SJCRH30 (cell line): ENCODE measurements at regions not wholly inside any gene's neighbourhood (a gene's known extent, or its start where the extent isn't known, plus 50 kb on each side); places are given as distances from the start of the nearest gene placed in this dataset.
A peak's percentile ranks its signal among the peaks of the same experiment; 100 is the strongest.

Experiments
- DNase-seq, 2 experiments: peaks; one replicate each; pipeline ENCODE4 v3.0.0-alpha.2; 2015 to 2020
- H3K27ac ChIP-seq: fragments of 250-450 bp; sonication (Bioruptor Pico); 2 replicates; pipeline ENCODE4 v1.5.1; 2020; ENCODE audit warnings: mild to moderate bottlenecking, moderate library complexity
- H3K27me3 ChIP-seq: fragments of 250-450 bp; sonication (Bioruptor Pico); 2 replicates; pipeline ENCODE4 v1.5.1; 2020; ENCODE audit warnings: mild to moderate bottlenecking, moderate library complexity
- H3K36me3 ChIP-seq: fragments of 250-450 bp; sonication (Bioruptor Pico); 2 replicates; pipeline ENCODE4 v1.5.1; 2020; ENCODE audit warnings: mild to moderate bottlenecking, moderate library complexity
- H3K4me1 ChIP-seq: fragments of 250-450 bp; sonication (Bioruptor Pico); 2 replicates; pipeline ENCODE4 v1.5.1; 2020; ENCODE audit warnings: mild to moderate bottlenecking, moderate library complexity
- H3K4me3 ChIP-seq: fragments of 250-450 bp; sonication (Bioruptor Pico); 2 replicates; pipeline ENCODE4 v1.5.1; 2020; ENCODE audit warnings: mild to moderate bottlenecking, moderate library complexity
- H3K9me3 ChIP-seq: fragments of 250-450 bp; sonication (Bioruptor Pico); replicated peaks from 2 replicates; pipeline ENCODE4 v1.5.1; 2020; ENCODE audit warnings: mild to moderate bottlenecking, moderate library complexity

DNA sequence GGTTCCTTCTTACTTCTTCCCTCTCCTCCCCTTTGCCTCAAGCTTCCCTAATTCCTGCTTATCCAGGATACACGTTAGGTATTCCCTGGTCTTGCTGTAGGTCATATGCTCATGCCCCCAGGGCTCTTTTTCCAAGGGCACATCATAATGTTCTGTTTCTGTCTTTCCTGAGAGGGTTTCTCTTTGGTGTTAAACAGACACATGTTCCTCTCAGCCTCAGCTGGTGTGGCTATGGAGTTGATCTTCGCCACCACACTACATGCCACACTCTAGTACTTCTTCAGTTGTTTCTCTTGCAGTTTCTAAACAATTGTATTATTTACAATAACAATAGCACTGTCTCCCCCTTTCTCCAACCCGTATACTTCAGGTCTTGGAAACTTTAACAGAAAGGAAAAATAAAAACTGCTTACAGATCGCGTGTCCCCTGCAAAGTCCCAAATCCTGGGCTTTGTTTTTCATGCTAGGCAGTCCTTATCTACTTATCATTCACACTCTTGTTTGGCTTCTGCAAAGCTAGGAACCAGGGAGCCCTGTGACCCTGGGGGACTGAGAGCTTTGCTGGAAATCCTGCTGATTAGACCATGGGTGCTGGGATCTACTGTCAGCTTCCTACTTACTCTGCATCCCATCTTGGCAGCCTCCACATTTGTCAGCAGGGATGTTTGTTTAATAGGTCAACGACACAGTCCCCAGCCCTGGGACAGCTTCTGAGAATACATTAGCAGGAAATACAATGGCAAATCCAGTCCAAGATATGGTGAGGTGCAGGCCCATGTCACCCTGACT is 193.9 kb upstream of the BMPER start:
- DNase-seq, result no peak
- Histone ChIP-seq H3K9me3 (no peaks in the 10 kb centered on the region), H3K27me3 (no peaks in the 10 kb centered on the region), H3K36me3 (no peaks in the 10 kb centered on the region), H3K27ac (no peak overlapping the region), H3K4me3 (no peak overlapping the region), H3K4me1 (peaks cover 12% of the 10 kb centered on the region)

DNA sequence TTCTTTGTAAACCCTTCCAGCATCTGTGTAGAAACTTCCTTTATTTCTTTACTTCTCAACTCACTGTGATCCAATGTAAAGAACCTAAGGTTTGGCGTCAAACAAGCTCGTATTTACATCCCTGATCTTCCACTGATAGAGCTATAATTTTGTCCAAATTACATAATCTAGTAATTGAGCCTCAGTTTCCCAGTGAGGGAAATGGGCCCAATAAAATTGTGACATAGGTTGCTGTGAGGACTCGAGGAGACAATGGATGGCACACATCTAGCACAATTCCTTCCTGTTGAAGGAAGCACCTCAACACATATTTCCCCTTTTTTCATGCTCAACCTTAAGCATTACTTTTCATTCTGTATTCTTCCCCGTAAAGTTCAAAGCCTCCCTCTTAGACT is 193.3 kb upstream of the BMPER start:
- no peak overlapping the region for H3K4me3 ChIP-seq
- no peak for DNase-seq
- no peaks in the 10 kb centered on the region for H3K9me3 ChIP-seq
- no peaks in the 10 kb centered on the region for H3K36me3 ChIP-seq
- no peaks in the 10 kb centered on the region for H3K27me3 ChIP-seq
- H3K27ac ChIP-seq, result no peak overlapping the region
- peaks cover 14% of the 10 kb centered on the region for H3K4me1 ChIP-seq

DNA sequence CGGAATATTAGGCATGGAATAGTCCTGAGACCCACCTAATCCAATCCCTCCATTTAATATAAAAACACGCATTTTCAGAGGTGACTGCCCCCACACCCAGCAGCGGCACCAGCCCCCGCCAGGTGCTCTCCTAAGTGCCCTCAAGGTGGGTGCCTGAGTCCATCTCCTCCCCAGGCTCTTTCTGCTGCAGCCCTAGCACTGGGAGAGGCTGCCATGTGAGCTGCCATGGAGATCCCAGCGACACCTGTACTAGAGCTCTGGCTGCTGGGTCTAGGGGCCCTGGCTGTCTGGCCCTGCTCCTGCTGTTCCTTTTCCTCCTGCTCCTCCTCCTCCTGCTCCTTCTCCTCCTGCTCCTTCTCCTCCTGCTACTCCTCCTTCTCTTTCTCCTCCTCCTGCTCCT is 191.1 kb upstream of the BMPER start:
- Histone ChIP-seq H3K27ac (no peak overlapping the region), H3K27me3 (no peaks in the 10 kb centered on the region), H3K9me3 (no peaks in the 10 kb centered on the region), H3K36me3 (no peaks in the 10 kb centered on the region), H3K4me1 (peaks cover 14% of the 10 kb centered on the region), H3K4me3 (no peak overlapping the region)
- no peak for DNase-seq

DNA sequence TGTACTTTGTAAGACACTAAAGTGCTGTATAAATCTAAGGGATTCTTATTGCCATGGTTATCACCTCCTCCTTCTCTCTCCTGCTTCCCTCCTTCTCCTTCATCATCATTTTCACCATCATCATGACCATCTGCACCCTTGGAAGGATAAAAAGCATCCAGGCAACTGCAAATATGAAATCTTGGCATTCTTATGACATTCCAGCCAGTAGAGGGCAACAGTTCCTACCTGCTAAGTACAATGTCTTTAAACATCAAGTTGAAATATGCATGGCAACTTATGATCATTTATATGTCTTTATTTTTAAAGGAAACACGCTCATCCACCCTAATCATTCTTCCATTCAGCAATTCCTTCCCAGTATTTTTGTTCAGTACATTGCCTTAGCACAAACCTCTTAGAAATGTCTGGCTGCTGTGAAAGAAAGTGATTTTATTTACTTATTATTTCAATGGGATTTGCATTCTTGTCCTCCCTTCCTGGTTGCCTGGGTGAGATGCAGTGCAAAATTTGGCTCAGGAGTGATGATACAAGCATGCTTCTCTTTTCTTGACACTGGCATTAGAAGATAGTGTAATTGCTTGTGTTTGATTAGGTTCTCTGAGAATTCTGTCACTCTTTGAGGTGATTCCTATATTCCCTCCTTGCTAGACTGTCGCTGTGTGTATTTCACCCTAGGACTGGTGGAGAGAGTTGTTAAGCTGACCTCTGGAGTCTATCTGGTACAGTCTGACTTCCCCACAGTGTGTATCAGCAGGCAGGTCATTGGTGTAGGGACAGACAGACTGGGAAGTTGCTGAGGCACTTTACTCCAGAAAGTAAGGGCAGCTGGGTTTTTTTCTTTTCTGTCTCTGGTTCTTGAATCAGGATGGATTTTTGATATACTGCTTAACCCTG is 188.5 kb upstream of the BMPER start:
- peaks cover 11% of the 10 kb centered on the region for H3K4me1 ChIP-seq
- H3K27ac ChIP-seq, result no peak overlapping the region
- H3K27me3 ChIP-seq, result no peaks in the 10 kb centered on the region
- H3K4me3 ChIP-seq, result no peak overlapping the region
- no peaks in the 10 kb centered on the region for H3K9me3 ChIP-seq
- no peaks in the 10 kb centered on the region for H3K36me3 ChIP-seq
- DNase-seq, result peak; percentile 23 to 72

DNA sequence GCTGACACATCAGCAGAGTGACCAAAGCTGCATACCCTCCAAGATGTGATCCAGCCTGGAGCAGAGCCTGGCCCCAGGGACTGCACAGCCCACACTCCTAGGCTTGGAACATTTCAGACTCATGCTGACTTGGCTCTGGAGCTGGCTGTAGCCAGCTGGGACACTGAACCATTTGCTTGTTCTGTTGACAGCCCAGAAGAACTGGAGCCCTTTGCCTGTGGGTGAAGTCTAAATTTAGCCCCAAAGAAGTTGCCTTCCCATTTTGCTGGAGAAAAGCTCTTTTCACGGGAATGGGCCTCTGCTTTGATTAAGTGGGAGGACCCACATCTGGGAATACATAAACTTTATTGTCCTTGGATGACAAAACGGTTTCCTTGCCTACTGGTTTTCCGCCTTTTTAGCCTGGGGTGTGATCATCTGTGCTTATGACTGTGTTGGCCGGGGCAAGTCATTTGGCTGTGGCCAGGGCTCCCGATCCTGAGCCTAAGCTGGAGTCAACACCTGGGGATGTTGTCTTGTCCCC is 186.2 kb upstream of the BMPER start:
- no peaks in the 10 kb centered on the region for H3K36me3 ChIP-seq
- H3K9me3 ChIP-seq, result no peaks in the 10 kb centered on the region
- no peak overlapping the region for H3K4me3 ChIP-seq
- DNase-seq, result no peak
- peaks cover 27% of the 10 kb centered on the region for H3K4me1 ChIP-seq
- H3K27me3 ChIP-seq, result no peaks in the 10 kb centered on the region
- H3K27ac ChIP-seq, result no peak overlapping the region

DNA sequence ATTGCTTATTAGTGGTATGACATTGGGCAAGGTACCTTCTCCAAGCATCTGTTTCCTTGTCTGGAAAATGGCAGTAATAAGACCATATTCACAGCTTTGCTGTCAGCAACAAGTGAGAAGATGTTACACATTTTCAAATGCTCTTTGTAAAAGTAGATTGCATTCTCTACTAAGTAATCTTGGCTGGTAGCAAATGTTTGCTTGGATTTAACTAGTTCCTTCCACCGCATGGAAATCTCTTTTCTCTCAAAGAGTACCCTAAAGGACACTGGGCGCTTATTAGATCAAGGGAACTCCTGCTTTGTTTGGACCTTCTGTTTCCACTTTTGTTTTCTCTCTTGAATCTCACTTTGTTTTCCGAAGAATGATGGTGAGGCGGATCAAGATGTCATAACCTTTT is 185.2 kb upstream of the BMPER start:
- no peak for DNase-seq
- peaks cover 27% of the 10 kb centered on the region for H3K4me1 ChIP-seq
- no peak overlapping the region for H3K27ac ChIP-seq
- no peaks in the 10 kb centered on the region for H3K27me3 ChIP-seq
- H3K4me3 ChIP-seq, result no peak overlapping the region
- no peaks in the 10 kb centered on the region for H3K9me3 ChIP-seq
- no peaks in the 10 kb centered on the region for H3K36me3 ChIP-seq

DNA sequence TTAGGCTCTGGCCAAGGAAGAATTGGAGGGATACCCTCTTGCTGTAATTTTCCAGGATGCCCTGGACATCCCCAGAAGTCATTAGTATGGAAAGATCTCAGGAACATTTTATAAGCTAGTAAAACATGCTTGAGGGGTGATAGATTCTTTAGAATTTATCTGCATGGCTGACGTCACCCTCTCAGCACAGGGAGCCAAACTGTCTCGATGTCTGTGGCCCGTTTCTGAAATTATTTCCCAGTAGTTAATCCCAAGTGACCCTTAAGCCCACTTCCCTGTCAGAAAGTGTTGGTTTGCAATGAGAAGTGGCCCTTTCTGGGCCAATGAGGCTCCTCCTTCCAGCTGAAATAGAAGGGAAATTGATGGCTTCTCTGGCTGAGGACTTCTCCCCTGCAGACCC is 184.5 kb upstream of the BMPER start:
- Histone ChIP-seq H3K27me3 (no peaks in the 10 kb centered on the region), H3K9me3 (no peaks in the 10 kb centered on the region), H3K4me1 (peaks cover 27% of the 10 kb centered on the region)

DNA sequence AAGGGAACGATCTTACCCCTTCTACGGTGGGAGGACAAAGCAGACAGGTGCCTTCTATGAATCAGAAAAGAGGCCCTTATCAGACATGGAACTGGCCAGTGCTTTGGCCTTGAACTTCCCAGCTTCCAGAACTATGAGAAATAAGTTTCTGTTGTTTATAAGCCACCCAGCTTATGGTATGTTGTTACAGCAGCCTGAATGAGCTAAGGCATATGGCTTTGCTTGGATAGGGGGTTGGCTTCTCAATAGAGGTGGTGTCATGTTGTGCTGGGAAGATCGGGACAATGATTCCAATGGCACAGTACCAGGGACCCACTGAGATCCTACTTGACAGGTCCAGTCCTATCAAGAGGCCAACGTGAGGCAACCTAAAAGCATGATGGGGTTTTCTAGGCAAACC is 183.4 kb upstream of the BMPER start:
- Histone ChIP-seq H3K9me3 (no peaks in the 10 kb centered on the region), H3K27ac (peak overlapping the region; percentile 90), H3K36me3 (no peaks in the 10 kb centered on the region), H3K27me3 (no peaks in the 10 kb centered on the region), H3K4me1 (peaks cover 25% of the 10 kb centered on the region), H3K4me3 (peak overlapping the region; percentile 40)
- no peak for DNase-seq

More for the DNA sequence above, 184.5 kb upstream of the BMPER start:
- no peak overlapping the region; the same call in 1 of the 2 replicates for H3K27ac ChIP-seq
- H3K36me3 ChIP-seq, result no peaks in the 10 kb centered on the region
- DNase-seq, result no peak
- no peak overlapping the region for H3K4me3 ChIP-seq

DNA sequence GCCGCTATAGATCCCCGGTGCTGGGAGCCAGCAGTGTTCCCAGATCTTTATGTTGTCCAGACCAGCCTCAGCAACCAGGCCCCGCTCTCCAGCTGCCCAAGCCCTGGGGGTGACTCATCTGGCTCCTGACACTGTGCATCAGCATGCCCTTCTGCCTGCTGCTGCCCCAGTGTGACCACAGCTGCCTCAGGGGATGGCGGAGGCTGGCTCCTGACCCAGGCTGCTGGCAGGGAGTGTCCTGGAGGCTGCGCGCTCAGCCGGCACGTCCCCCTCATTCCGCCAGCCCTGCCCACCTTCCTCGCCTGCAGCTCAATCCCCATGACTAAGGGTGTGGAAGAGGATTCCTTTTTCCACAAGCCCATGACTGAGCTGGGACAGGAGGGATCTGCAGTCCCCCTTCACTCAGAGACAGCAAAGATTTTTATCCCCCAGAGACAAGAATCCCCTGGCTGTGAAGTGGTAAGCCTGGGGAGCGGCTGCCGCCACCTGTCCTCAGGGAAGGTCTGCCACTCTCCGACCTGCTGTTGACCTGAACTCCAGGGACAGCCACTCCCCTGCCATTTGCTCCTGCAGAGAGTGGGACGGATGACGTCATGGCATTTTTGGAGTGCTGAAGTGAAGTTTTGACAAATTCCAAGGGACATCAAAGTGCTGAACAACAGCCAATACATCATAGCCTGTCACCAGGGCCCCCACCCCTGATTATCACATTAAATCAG is 182.8 kb upstream of the BMPER start:
- Histone ChIP-seq H3K27ac (peak overlapping the region; percentile 90), H3K4me1 (peaks cover 25% of the 10 kb centered on the region), H3K36me3 (no peaks in the 10 kb centered on the region), H3K9me3 (no peaks in the 10 kb centered on the region), H3K27me3 (no peaks in the 10 kb centered on the region), H3K4me3 (peak overlapping the region; percentile 40)
- peak; percentile 98 for DNase-seq

DNA sequence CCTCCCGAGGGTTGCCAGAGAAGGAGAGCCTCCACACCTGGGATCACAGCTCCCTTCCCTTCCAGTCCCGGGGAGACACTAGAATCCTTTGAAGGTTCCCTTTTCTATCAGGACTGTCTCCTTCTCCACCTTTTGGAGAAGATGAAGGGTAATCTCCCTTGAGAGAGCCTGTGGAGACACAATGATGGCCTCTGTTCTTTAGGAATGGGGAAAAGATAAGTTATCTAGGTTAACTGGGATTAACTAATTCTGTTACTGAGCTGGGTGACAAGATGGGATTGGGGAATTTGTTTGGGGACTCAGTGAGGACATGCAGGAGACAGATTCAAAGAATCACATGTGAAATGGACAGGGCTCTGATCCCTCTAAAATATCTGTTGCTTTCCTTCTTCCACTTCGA is 181.1 kb upstream of the BMPER start:
- Histone ChIP-seq H3K4me1 (peaks cover 25% of the 10 kb centered on the region), H3K36me3 (no peaks in the 10 kb centered on the region), H3K9me3 (no peaks in the 10 kb centered on the region), H3K27me3 (no peaks in the 10 kb centered on the region), H3K4me3 (no peak overlapping the region), H3K27ac (no peak overlapping the region)
- no peak for DNase-seq

DNA sequence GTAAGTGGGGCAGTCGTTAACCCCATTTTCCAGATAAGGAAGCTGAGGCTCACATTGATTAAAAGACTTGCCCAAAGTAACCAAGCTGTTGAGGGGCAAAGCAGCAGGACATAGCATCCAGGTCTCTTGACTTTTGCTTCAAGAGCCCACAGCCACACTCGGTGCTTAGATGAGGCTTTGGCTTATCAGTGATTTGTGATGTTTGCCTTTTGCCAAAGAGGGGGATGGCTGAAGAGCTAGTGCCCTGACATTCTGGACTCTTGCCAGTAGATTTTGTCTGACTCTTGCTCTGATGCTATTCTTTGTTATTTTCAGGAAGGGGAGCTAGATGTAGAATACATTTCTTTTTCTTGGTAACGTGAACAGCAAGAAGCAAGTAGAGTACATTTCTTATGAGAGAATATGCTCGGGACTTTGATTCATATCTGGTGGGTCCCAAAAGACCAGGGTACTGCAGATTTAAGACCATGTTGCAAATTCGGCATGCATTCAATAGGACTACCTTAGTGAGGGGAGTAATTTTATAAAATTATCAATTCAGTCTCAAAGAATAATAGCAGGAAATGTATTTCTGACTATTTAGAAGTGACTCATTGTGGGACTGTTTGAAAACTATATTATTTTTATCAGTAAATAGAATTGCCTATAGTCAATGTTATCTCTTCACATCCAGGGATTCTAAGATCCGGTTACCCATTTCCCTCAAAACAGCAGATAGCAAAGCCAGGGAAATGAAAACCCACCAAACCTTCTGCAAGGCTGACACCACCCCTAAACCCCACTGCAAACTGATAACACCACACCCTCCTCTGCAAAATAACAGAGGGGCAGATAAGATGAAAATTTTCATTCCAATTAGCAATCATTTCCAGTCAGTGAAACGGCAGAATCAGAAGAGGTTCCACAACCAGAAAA is 180.0 kb upstream of the BMPER start:
- H3K27ac ChIP-seq, result no peak overlapping the region
- no peak overlapping the region for H3K4me3 ChIP-seq
- DNase-seq, result no peak
- no peaks in the 10 kb centered on the region for H3K36me3 ChIP-seq
- no peaks in the 10 kb centered on the region for H3K27me3 ChIP-seq
- no peaks in the 10 kb centered on the region for H3K9me3 ChIP-seq
- peaks cover 25% of the 10 kb centered on the region for H3K4me1 ChIP-seq

DNA sequence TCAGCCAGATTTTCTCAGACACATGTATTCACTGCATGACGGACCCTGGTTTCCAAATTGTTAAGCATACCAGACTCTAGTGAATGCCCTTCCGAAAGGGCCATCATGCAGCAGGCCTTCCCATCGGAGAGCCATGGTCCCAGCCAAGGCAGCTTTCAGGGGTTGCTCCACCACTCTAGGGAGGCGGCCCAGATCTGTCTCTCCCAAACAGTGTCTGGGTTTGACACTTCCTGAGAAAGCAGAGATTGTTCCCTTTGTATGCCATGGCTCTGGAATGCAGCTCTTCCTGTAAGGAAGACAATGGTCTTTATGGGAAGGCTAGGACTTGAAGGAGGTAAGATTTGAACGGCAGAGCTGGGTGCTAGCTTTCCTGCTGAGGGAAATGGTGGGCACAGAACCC is 178.8 kb upstream of the BMPER start:
- Histone ChIP-seq H3K4me1 (peaks cover 19% of the 10 kb centered on the region), H3K27ac (no peak overlapping the region), H3K4me3 (no peak overlapping the region), H3K27me3 (no peaks in the 10 kb centered on the region), H3K36me3 (no peaks in the 10 kb centered on the region), H3K9me3 (no peaks in the 10 kb centered on the region)
- DNase-seq, result no peak

DNA sequence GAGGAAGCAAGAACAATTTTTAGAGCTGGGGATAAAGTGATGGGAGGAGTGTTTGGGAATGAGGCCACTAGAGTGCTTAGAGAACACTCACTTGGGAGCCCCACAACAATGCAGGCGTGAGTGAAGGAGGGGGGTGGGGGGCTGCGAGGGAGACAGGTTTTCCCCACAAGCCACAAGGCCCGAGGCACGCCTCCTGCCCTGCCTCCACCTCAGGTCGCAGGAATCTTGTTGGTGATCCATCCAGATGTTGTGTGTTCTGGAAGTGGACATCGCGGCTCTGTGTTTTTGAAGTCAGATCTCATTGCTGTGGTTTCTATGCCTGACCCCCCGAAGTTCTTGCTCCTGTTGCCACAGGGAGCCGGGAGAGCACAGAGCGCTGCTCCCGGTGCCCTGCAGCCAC is 178.0 kb upstream of the BMPER start:
- Histone ChIP-seq H3K27ac (no peak overlapping the region), H3K4me3 (no peak overlapping the region), H3K36me3 (no peaks in the 10 kb centered on the region), H3K9me3 (no peaks in the 10 kb centered on the region), H3K4me1 (peaks cover 12% of the 10 kb centered on the region), H3K27me3 (no peaks in the 10 kb centered on the region)
- no peak for DNase-seq
